Panc1 (cell line): ENCODE measurements at regions not wholly inside any gene's neighbourhood (a gene's known extent, or its start where the extent isn't known, plus 50 kb on each side); places are given as distances from the start of the nearest gene placed in this dataset.

Experiments used
- ATAC-seq: fragments of 200-7000 bp; cut with Tn5 transposase; 2 replicates; pipeline ENCODE4 v1.9.1; 2020; ENCODE audit warnings: mild to moderate bottlenecking, moderate library complexity
- BruUV-seq: library from RNA; stranded (reverse); fragments of 400-500 nt; replicated peaks from 2 replicates; lab custom pipeline; 2021; lab: Mats Ljungman, UMichigan
- CTCF ChIA-PET: fragments of 300-600 bp; sonication (Branson Sonifier 250); formaldehyde crosslinking; loops from one replicate; lab custom pipeline; 2022; ENCODE audit warnings: antibody characterized with exemption; lab: Charles Lee
- POLR2A ChIA-PET: fragments of 300-600 bp; sonication (Branson Sonifier 250); formaldehyde crosslinking; loops from one replicate; lab custom pipeline; 2022; ENCODE audit warnings: antibody characterized with exemption; lab: Charles Lee
- DNase-seq: peaks from one replicate; pipeline ENCODE4 v3.0.0-alpha.2; 2010; ENCODE audit warnings: low read depth, low spot score
- H3K27ac ChIP-seq: 2 replicates; pipeline ENCODE4 v1.5.1; 2011; ENCODE audit warnings: mild to moderate bottlenecking, low read length, inconsistent platforms
- H3K27me3 ChIP-seq: fragments of 200-500 bp; sonication (Bioruptor generic); 2 replicates; pipeline ENCODE4 v1.6.0; 2014; ENCODE audit warnings: low read length, inconsistent platforms; ENCODE audit not compliant: control insufficient read depth, insufficient read depth
- H3K36me3 ChIP-seq: fragments of 200-500 bp; sonication (Bioruptor generic); 2 replicates; pipeline ENCODE4 v1.5.1; 2014; ENCODE audit warnings: inconsistent platforms, mild to moderate bottlenecking, low read length, moderate library complexity; ENCODE audit not compliant: control insufficient read depth, insufficient read depth
- H3K4me1 ChIP-seq: 2 replicates; pipeline ENCODE4 v1.5.1; 2011; ENCODE audit warnings: inconsistent platforms, mild to moderate bottlenecking, low read length, moderate library complexity; ENCODE audit not compliant: control insufficient read depth, insufficient read depth
- H3K4me3 ChIP-seq, 2 experiments: 2 replicates each; pipeline ENCODE4 v1.5.1; 2011 to 2012; ENCODE audit warnings: low read depth in 2 of 2, low read length in 2 of 2, mild to moderate bottlenecking in 2 of 2, inconsistent platforms in 1 of 2, moderate library complexity in 1 of 2
- H3K9me3 ChIP-seq: fragments of 200-500 bp; sonication (Bioruptor generic); 2 replicates; pipeline ENCODE4 v1.5.1; 2014; ENCODE audit warnings: low read depth, mild to moderate bottlenecking, inconsistent platforms, low read length, moderate library complexity; ENCODE audit not compliant: control insufficient read depth, insufficient read depth
- POLR2AphosphoS5 ChIP-seq: IDR thresholded peaks from 2 replicates; pipeline ENCODE4 v1.6.1; 2012; ENCODE audit warnings: mild to moderate bottlenecking, low read depth, low read length, moderate library complexity
- REST ChIP-seq, 2 experiments: IDR thresholded peaks; 2 replicates each; pipeline ENCODE4 v1.6.1; 2011 to 2012; ENCODE audit warnings: low read depth in 2 of 2, control low read depth in 1 of 2, low read length in 1 of 2, mild to moderate bottlenecking in 1 of 2, moderate library complexity in 1 of 2; ENCODE audit not compliant: insufficient read depth in 1 of 2
- SIN3A ChIP-seq: IDR thresholded peaks from 2 replicates; pipeline ENCODE4 v1.6.1; 2012; ENCODE audit warnings: low read depth, mild to moderate bottlenecking, low read length, moderate library complexity, borderline replicate concordance; ENCODE audit not compliant: insufficient read depth
- TCF7L2 ChIP-seq: IDR thresholded peaks from 2 replicates; pipeline ENCODE4 v1.6.1; 2011; ENCODE audit warnings: mild to moderate bottlenecking, low read depth, low read length, inconsistent platforms
- in situ Hi-C: cut with HindIII; loops from 2 replicates; pipeline ENCODE4 v1.10.0; 2016; ENCODE audit warnings: low sequenced_read_pairs, low pct_unique_long_range_greater_than_20kb
- intact Hi-C: fragments of 100-400 bp; cut with micrococcal nuclease; formaldehyde crosslinking; loops from one replicate; pipeline ENCODE4 v1.10.0; 2022; ENCODE audit not compliant: unreplicated experiment
- TF ChIP-seq, protein P1 (sequence below): fragments of 450-650 bp; IDR thresholded peaks from 2 replicates; pipeline ENCODE4 v1.5.1; 2017; ENCODE audit warnings: mild to moderate bottlenecking

GRCh38 chr6:111952274-111952673, 79.0 kb upstream of the FYN start:
- H3K27ac ChIP-seq: no peak overlapping the region

GRCh38 chr6:111952821-111953540, 79.7 kb upstream of the FYN start:
- POLR2A ChIA-PET: no interaction called here

More at GRCh38 chr6:111952274-111952673, 79.0 kb upstream of the FYN start:
- DNase-seq (no peak), ATAC-seq (no peak)
- Histone ChIP-seq H3K36me3 (no peaks in the 10 kb centered on the region), H3K9me3 (no peaks in the 10 kb centered on the region), H3K4me1 (no peaks in the 10 kb centered on the region), H3K4me3 (no peak overlapping the region), H3K27me3 (peaks cover 55% of the 10 kb centered on the region)
- ChIA-PET POLR2A (no interaction called here), CTCF (no interaction called here)
- TF ChIP-seq TCF7L2 (no peak), REST (IDR thresholded peaks at IDR 0.05; ENCODE audit: insufficient read depth in 1 of 2, low read depth in 2 of 2, low read length in 1 of 2) (no peak), SIN3A (no peak), POLR2AphosphoS5 (no peak)
- TF ChIP-seq, protein P1, sequence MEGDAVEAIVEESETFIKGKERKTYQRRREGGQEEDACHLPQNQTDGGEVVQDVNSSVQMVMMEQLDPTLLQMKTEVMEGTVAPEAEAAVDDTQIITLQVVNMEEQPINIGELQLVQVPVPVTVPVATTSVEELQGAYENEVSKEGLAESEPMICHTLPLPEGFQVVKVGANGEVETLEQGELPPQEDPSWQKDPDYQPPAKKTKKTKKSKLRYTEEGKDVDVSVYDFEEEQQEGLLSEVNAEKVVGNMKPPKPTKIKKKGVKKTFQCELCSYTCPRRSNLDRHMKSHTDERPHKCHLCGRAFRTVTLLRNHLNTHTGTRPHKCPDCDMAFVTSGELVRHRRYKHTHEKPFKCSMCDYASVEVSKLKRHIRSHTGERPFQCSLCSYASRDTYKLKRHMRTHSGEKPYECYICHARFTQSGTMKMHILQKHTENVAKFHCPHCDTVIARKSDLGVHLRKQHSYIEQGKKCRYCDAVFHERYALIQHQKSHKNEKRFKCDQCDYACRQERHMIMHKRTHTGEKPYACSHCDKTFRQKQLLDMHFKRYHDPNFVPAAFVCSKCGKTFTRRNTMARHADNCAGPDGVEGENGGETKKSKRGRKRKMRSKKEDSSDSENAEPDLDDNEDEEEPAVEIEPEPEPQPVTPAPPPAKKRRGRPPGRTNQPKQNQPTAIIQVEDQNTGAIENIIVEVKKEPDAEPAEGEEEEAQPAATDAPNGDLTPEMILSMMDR: no peak
- no TSS peak for BruUV-seq
- in situ Hi-C loops (no loop called here), intact Hi-C loops (no loop called here)

More at GRCh38 chr6:111952821-111953540, 79.7 kb upstream of the FYN start:
- H3K36me3 ChIP-seq: no peaks in the 10 kb centered on the region
- intact Hi-C loops: no loop called here
- BruUV-seq: no TSS peak
- no peaks in the 10 kb centered on the region for H3K9me3 ChIP-seq
- H3K27ac ChIP-seq: no peak overlapping the region
- DNase-seq (no peak), ATAC-seq (0 out of 2 replicates have a peak, but pooled peaks have one; percentile 39)
- in situ Hi-C loops: no loop called here
- TF ChIP-seq TCF7L2 (no peak), SIN3A (no peak), POLR2AphosphoS5 (no peak), REST (IDR thresholded peaks at IDR 0.05; ENCODE audit: insufficient read depth in 1 of 2, low read depth in 2 of 2, low read length in 1 of 2) (no peak)
- TF ChIP-seq, protein P1: no peak
- no peak overlapping the region for H3K4me3 ChIP-seq
- CTCF ChIA-PET: no interaction called here
- H3K27me3 ChIP-seq: peaks cover 58% of the 10 kb centered on the region
- H3K4me1 ChIP-seq: no peaks in the 10 kb centered on the region
